Heart left ventricle (tissue), 16 donors: ENCODE measurements at regions not wholly inside any gene's neighbourhood (a gene's known extent, or its start where the extent isn't known, plus 50 kb on each side); places are given as distances from the start of the nearest gene placed in this dataset.

Experiments
- ATAC-seq, 4 donors: fragments of 200-7000 bp; cut with Tn5 transposase; one replicate each; pipeline ENCODE4 v1.9.1; 2020 to 2022; ENCODE audit warnings: moderate library complexity in 4 of 4, mild to moderate bottlenecking in 3 of 4, moderate number of reproducible peaks in 1 of 4
- DNase-seq, 5 donors: peaks; one replicate each; pipeline ENCODE4 v3.0.0-alpha.2; 2020
- H3K27ac ChIP-seq, 12 donors: fragments of 200-600 bp; sonication (generic) in 4 of 12; one replicate each; pipeline versions ENCODE4 v1.5.0 to v1.8.0; 2016 to 2022; ENCODE audit warnings: mild to moderate bottlenecking in 2 of 12
- H3K27me3 ChIP-seq, 9 donors: fragments of 200-600 bp; sonication (generic) in 2 of 9; one replicate each; pipeline versions ENCODE4 v1.5.1 to v1.8.0; 2016 to 2022; ENCODE audit warnings: mild to moderate bottlenecking in 3 of 9
- H3K36me3 ChIP-seq, 9 donors: fragments of 200-600 bp; sonication (generic) in 2 of 9; one replicate each; pipeline versions ENCODE4 v1.5.0 to v1.8.0; 2018 to 2022; ENCODE audit warnings: mild to moderate bottlenecking in 2 of 9
- H3K4me1 ChIP-seq, 12 donors: fragments of 200-600 bp; sonication (generic) in 4 of 12; one replicate each; pipeline versions ENCODE4 v1.5.0 to v1.8.0; 2016 to 2022; ENCODE audit warnings: mild to moderate bottlenecking in 3 of 12
- H3K4me3 ChIP-seq, 12 donors: fragments of 200-600 bp; sonication (generic) in 4 of 12; one replicate each; pipeline versions ENCODE4 v1.5.0 to v1.8.0; 2017 to 2022; ENCODE audit warnings: mild to moderate bottlenecking in 9 of 12, moderate library complexity in 4 of 12
- H3K9me3 ChIP-seq, 12 donors: fragments of 200-600 bp; sonication (generic) in 4 of 12; one replicate each; pipeline versions ENCODE4 v1.5.0 to v1.8.0; 2016 to 2022; ENCODE audit warnings: mild to moderate bottlenecking in 1 of 12
- POLR2A ChIP-seq, 2 donors: fragments of 450-650 bp; IDR thresholded peaks; one replicate each; pipeline ENCODE4 v1.6.1; 2017; ENCODE audit warnings: antibody characterized with exemption in 2 of 2, mild to moderate bottlenecking in 2 of 2, moderate library complexity in 2 of 2
- WGBS, 4 donors: extraction: QIAGEN DNeasy Blood & Tissue Kit in 2 of 4; methylation state at CpG; one replicate each; pipeline versions ENCODE4 v1.1.5 to v1.1.7; 2013 to 2018; 5-methylcytosine and 5-hydroxymethylcytosine counted together
- intact Hi-C, 10 donors: fragments of 100-400 bp; cut with DNase I; formaldehyde crosslinking; loops; one replicate each; pipeline versions ENCODE4 v1.11.1 to v1.14.2; 2022
- TF ChIP-seq, protein P1 (sequence below), 12 donors: fragments of 200-600 bp; sonication (generic) in 4 of 12; IDR thresholded peaks; one replicate each; pipeline versions ENCODE4 v1.5.0 to v1.8.0; 2018 to 2022; ENCODE audit warnings: antibody characterized with exemption in 12 of 12, mild to moderate bottlenecking in 5 of 12
- donor health status: ischemic (EF 13 %, LVEDD 7.1; RV severe dilation, severe dysfunction).
- donor health status: healthy with polysubstance abuse.
- donor health status: DM: no; HTN: yes; CAD: no.
- donor health status: DM: no; HTN: no; CAD: no.
- donor health status: ischemic (EF 25% LVEDD 6.9; RV normal size, moderate dysfunction).
- donor health status: ischemic (EF 25% LVEDD 5.7; RV mildly dilated, moderate dysfunction).
- donor health status: healthy.
- donor health status: DM: yes; HTN: yes; CAD: no.
- donor health status: ischemic (EF 35%, LVEDD 5.7; RV mildly dilated, moderate dysfunction).
- donor health status: nonischemic (EF 11% LVEDD 7.7; RV severe dilation, severe dysfunction).
- donor health status: DM: yes; HTN: yes; CAD: no.
- donor health status: PGD.
- donor health status: ischemic (EF 29% LVEDD 5.4; RV normal size, mild dysfunction).
- donor health status: nonischemic (EF 23%, LVEDD 6.1; RV moderate dilation, normal function).

DNA sequence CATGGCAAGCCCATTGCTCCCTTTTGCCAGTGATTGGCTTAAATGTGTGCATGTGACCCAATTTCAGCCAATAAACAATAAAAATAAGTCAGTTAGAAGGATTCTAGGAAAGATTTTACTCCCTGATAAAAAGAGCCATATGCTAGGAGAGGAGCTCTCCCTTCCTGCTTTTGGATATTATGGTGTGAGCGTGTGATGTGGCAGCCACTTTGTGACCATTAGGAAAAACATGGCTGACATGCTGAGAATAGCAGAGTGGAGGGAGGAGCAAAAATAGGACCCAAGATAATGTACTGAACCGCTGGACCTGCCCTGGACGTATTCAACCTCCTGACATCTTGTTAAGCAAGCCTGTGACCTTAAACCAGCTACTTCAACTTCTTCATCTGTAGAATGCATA is 160.6 kb upstream of the MLN start:
- Histone ChIP-seq H3K27ac (no peak overlapping the region), H3K36me3 (no peaks in the 10 kb centered on the region), H3K4me3 (no peak overlapping the region), H3K27me3 (peaks cover 0 to 55% (median 32%) of the 10 kb centered on the region in 9 donors), H3K9me3 (peaks cover 0 to 6% (median 0%) of the 10 kb centered on the region in 12 donors), H3K4me1 (peaks cover 0 to 8% (median 0%) of the 10 kb centered on the region in 12 donors)
- intact Hi-C loops = loop anchor here in 1 of 10 donors (5.0 kb wide), 1 partner anchor 178 kb away; no protein-coding TSS in a partner anchor
- no peak for ATAC-seq
- 76 to 87% (median 83%) methylated on average over 3 of the region's 3 CpGs for whole genome bisulfite sequencing, 4 donors
- no peak for DNase-seq
- TF ChIP-seq, protein P1, sequence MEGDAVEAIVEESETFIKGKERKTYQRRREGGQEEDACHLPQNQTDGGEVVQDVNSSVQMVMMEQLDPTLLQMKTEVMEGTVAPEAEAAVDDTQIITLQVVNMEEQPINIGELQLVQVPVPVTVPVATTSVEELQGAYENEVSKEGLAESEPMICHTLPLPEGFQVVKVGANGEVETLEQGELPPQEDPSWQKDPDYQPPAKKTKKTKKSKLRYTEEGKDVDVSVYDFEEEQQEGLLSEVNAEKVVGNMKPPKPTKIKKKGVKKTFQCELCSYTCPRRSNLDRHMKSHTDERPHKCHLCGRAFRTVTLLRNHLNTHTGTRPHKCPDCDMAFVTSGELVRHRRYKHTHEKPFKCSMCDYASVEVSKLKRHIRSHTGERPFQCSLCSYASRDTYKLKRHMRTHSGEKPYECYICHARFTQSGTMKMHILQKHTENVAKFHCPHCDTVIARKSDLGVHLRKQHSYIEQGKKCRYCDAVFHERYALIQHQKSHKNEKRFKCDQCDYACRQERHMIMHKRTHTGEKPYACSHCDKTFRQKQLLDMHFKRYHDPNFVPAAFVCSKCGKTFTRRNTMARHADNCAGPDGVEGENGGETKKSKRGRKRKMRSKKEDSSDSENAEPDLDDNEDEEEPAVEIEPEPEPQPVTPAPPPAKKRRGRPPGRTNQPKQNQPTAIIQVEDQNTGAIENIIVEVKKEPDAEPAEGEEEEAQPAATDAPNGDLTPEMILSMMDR (IDR thresholded peaks at IDR 0.05) = no peak

DNA sequence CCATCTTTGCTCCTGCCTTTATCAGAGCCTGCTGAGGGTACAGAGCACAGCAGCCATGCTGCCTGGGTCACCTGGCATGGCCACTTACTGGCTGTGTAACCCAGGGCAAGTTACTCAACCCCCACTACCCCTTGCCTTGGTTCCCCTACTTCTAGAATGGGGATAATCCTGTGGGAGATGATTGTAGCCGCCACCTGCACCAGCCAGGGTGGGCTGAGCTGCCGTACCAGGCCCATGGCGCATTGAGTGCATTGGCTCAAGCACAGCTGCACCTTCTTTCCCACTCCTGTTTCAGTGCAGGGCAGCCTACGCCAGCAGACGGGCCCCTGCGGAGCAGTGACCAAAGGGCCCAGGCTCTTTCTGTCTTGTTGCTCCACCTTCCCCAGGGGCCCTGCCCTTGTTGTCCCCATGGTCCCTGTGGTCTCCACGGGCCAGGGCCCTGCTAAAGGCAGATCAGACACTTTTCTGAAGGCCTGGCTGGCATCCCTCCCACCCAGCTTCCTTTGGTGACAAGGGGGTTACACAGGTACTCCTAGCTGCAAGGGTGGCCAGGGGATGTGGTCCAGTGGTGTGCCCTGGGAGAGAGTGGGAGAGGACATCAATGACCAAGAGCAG is 159.4 kb upstream of the MLN start:
- H3K9me3 ChIP-seq = peaks cover 0 to 6% (median 0%) of the 10 kb centered on the region in 12 donors
- WGBS, 4 donors = 91 to 98% (median 94%) methylated on average over 4 to 7 of the region's 7 CpGs
- H3K27ac ChIP-seq = no peak overlapping the region
- no peak overlapping the region for H3K4me3 ChIP-seq
- TF ChIP-seq POLR2A (IDR thresholded peaks at IDR 0.05) = no peak
- TF ChIP-seq, protein P1 (IDR thresholded peaks at IDR 0.05) = no peak
- DNase-seq = peak in 1 of 5 donors; percentile 28
- H3K36me3 ChIP-seq = no peaks in the 10 kb centered on the region
- peaks cover 0 to 8% (median 0%) of the 10 kb centered on the region in 12 donors for H3K4me1 ChIP-seq
- intact Hi-C loops = loop anchor here in 1 of 10 donors (5.0 kb wide), 1 partner anchor 179 kb away; no protein-coding TSS in a partner anchor
- no peak for ATAC-seq
- peaks cover 0 to 54% (median 23%) of the 10 kb centered on the region in 9 donors for H3K27me3 ChIP-seq

GRCh38 chr6:33962246-33963027 is 158.6 kb upstream of the MLN start:
- WGBS, 4 donors = 70 to 76% (median 76%) methylated on average over 16 of the region's 16 CpGs
- peaks cover 0 to 52% (median 16%) of the 10 kb centered on the region in 9 donors for H3K27me3 ChIP-seq
- H3K4me3 ChIP-seq = no peak overlapping the region
- ATAC-seq (no peak), DNase-seq (peak in 1 of 5 donors; percentile 46)
- H3K36me3 ChIP-seq = no peaks in the 10 kb centered on the region
- H3K27ac ChIP-seq = no peak overlapping the region
- H3K9me3 ChIP-seq = peaks cover 0 to 6% (median 0%) of the 10 kb centered on the region in 12 donors
- H3K4me1 ChIP-seq = peaks cover 0 to 8% (median 0%) of the 10 kb centered on the region in 12 donors
- TF ChIP-seq, protein P1 (IDR thresholded peaks at IDR 0.05) = no peak
- TF ChIP-seq POLR2A (IDR thresholded peaks at IDR 0.05) = no peak
- intact Hi-C loops = loop anchor here in 1 of 10 donors (5.0 kb wide), 1 partner anchor 180 kb away; no protein-coding TSS in a partner anchor

GRCh38 chr6:33961691-33962090 is 157.9 kb upstream of the MLN start:
- no peak overlapping the region for H3K4me3 ChIP-seq
- 68 to 85% (median 81%) methylated on average over 2 to 6 of the region's 6 CpGs for WGBS, 4 donors
- H3K27me3 ChIP-seq = peaks cover 0 to 44% (median 15%) of the 10 kb centered on the region in 9 donors
- H3K4me1 ChIP-seq = peaks cover 0 to 8% (median 0%) of the 10 kb centered on the region in 12 donors
- H3K9me3 ChIP-seq = peaks cover 0 to 6% (median 0%) of the 10 kb centered on the region in 12 donors
- H3K27ac ChIP-seq = no peak overlapping the region
- ATAC-seq (no peak), DNase-seq (peak in 1 of 5 donors; percentile 21)
- H3K36me3 ChIP-seq = no peaks in the 10 kb centered on the region
- TF ChIP-seq, protein P1 (IDR thresholded peaks at IDR 0.05) = no peak
- no peak for TF ChIP-seq POLR2A (IDR thresholded peaks at IDR 0.05)
- intact Hi-C loops = loop anchor here in 1 of 10 donors (5.0 kb wide), 1 partner anchor 181 kb away; no protein-coding TSS in a partner anchor
